GM12892 (cell line): ENCODE measurements at regions not wholly inside any gene's neighbourhood (a gene's known extent, or its start where the extent isn't known, plus 50 kb on each side); places are given as distances from the start of the nearest gene placed in this dataset.

ENCODE experiments used
- DNase-seq: peaks from one replicate; pipeline ENCODE4 v3.0.0; 2011; ENCODE audit not compliant: insufficient read length
- FAIRE-seq: peaks from 2 replicates; lab custom pipeline; 2011; peaks lifted over from hg19 to GRCh38; lab: Jason Lieb, UNC
- POLR2A ChIP-seq: IDR thresholded peaks from 2 replicates; pipeline ENCODE4 v1.6.1; 2011; ENCODE audit warnings: low read depth, low read length, control low read depth
- POLR2AphosphoS5 ChIP-seq: IDR thresholded peaks from 2 replicates; pipeline ENCODE4 v1.6.1; 2011; ENCODE audit warnings: low read depth, low read length, control low read depth
- TAF1 ChIP-seq: IDR thresholded peaks from 2 replicates; pipeline ENCODE4 v1.6.1; 2011; ENCODE audit warnings: low read depth, mild to moderate bottlenecking, control low read depth, low read length, borderline replicate concordance

DNA sequence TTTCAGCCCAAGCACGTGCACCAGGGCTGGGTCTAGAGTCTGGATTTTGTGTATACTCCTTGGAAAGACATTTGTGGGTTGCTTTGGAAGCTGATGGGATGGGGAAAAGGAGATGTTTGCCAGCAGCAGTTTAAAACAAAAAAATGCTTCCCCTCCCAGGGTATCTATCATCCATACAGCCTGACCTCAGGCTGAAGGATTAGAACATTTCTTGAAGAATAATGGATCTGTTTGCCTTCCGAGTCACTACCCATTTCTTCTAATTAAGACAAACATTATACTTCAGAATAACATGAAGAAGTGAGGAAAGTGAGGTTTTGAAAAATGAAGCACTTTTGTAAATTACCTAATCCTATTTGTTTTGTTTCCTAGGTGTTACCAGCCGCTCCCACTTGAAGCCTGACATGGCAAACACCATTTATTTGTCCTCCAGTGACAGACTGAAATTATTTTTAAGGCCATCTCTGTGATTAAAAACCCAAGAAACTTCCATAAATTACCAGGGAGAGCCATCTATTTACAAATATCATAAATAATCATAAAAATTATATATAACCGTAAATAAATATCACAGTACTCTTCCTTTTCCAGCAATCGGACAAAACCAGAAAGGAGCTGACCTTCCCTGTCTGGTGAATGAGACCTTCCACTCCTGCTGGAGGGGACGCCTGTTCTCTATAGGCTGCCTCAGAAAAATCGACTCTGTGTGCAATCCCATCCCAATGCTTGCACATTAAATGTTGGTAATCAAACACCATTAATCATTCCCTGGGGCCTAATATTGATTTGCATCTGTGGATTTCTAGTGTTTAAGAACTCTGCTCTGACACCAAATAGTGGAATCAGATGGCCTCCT lies 106.8 kb downstream of the C1D start:
- FAIRE-seq (no peak), DNase-seq (no peak)
- no peak for TF ChIP-seq POLR2AphosphoS5
- TF ChIP-seq TAF1, result no peak
- no peak for TF ChIP-seq POLR2A

GRCh38 chr2:67965246-67965645 lies 97.6 kb downstream of the C1D start:
- DNase-seq (no peak), FAIRE-seq (no peak)
- TF ChIP-seq POLR2A (no peak), POLR2AphosphoS5 (no peak), TAF1 (no peak)

DNA sequence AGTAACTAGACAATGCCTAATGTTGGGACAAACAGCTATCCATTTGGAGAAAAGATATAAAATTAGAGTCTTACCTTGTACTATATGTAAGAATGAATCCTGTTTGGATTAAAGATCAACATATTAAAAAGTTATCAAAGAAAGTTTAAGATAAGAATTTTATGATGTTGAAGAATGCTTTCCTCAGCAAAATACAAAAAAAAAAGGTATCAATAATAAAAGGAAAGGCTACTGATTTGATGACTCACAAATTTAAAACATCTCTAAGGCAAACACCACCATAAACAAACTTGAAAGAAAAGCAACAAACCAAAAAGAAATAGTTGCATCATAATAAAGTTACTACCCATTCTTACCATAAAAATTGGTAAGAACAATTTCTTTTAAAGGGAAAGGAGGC lies 92.7 kb downstream of the C1D start:
- FAIRE-seq (no peak), DNase-seq (no peak)
- no peak for TF ChIP-seq TAF1
- TF ChIP-seq POLR2A, result no peak
- no peak for TF ChIP-seq POLR2AphosphoS5

- DNase-seq, result no peak
- no peak for FAIRE-seq
- TF ChIP-seq POLR2AphosphoS5, result no peak
Observed at GRCh38 chr2:67970542-67970941, 92.3 kb downstream of the C1D start.

- FAIRE-seq (no peak), DNase-seq (no peak)
- no peak for TF ChIP-seq TAF1
- no peak for TF ChIP-seq POLR2AphosphoS5
- TF ChIP-seq POLR2A, result no peak
Observed at GRCh38 chr2:67974559-67975430, 88.0 kb downstream of the C1D start.

DNA sequence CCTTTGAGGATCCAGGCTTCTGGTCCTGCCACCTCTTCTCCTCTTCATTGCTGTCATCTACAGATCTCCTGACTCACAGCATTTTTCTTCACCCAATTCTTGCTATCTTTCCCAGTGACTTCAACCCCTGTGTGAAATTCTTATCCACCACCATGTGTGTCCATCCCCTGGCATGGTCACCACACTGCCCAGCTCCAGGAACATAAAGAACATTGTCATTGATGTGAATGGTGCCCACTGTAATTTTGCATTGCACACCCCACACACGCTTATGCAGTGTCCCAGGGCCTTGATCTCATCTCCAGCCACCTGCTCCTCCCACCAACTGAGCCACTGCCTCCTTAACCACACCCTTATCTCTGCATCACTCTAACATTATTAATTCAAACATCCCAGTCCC lies 85.3 kb downstream of the C1D start:
- DNase-seq, result no peak
- no peak for TF ChIP-seq TAF1
- TF ChIP-seq POLR2A, result no peak
- TF ChIP-seq POLR2AphosphoS5, result no peak
- no peak for FAIRE-seq

DNA sequence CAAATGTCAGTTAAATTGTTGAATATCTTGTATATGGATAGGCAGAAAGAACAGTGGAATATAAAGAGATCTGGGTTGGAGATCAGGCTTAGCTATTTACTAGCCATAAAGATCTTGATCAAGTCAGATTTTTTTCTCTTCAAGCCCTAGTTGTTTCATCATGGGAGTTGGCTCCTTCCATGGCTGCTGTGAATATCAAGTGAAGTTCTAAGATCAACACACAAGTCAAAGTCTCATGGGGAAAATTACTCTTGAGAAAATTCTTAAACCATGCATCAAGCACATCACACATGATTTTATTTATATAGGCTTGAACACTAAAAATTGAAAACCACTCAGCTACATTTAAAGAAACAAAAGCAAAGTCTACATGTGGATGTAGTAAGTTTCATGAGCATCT lies 79.8 kb downstream of the C1D start:
- FAIRE-seq, result no peak
- DNase-seq, result no peak
- TF ChIP-seq POLR2AphosphoS5, result no peak
- no peak for TF ChIP-seq TAF1
- no peak for TF ChIP-seq POLR2A

DNA sequence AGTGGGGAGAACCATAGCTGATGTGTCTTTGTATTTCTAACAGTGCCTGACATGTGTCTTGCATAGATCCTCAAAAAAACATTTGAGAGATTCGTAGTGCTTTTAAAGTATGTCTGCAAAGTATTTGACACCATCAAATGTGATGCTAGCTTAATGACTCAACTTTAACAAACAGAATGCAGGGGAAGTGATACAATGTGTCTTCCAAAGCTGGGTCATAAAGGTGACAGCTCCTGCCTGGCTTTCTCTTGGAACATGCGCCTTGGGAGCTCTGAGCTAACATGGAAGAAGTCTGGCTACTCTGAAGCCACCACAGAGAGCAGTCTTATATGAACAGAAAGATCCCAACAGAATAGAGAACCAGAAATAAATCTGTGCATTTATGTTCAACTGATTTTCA lies 78.2 kb downstream of the C1D start:
- no peak for FAIRE-seq
- no peak for TF ChIP-seq POLR2A
- no peak for TF ChIP-seq TAF1
- TF ChIP-seq POLR2AphosphoS5, result no peak

GRCh38 chr2:67985586-67985985 lies 77.2 kb downstream of the C1D start:
- no peak for DNase-seq
- no peak for FAIRE-seq
- TF ChIP-seq POLR2A (no peak), POLR2AphosphoS5 (no peak), TAF1 (no peak)

More for the DNA sequence above, 78.2 kb downstream of the C1D start:
- DNase-seq, result no peak

GRCh38 chr2:67986258-67986657 lies 76.5 kb downstream of the C1D start:
- FAIRE-seq, result no peak
- DNase-seq, result no peak
- TF ChIP-seq POLR2A (no peak), POLR2AphosphoS5 (no peak), TAF1 (no peak)
